ENCODE measurements at regions not wholly inside any gene's neighbourhood (a gene's known extent, or its start where the extent isn't known, plus 50 kb on each side); places are given as distances from the start of the nearest gene placed in this dataset.

DNA sequence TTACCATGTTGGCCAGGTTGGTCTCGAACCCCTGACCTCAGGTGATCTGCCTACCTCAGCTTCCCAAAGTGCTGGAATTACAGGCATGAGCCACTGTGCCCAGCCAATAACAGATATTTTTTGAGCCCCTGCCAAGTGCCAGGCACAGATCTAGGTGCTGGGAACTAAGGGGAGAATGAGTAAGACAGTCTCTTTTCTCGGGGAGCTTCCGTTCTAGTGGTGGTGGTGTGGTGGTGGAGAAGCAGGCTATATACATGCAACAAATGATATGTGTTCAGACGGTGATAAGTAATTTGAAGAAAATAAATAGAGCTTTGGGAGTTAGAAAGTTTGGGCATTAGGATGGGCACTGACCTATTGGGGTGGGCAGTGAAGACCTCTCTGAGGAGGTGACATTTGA is 76.7 kb upstream of the VKORC1L1 start:
- TF ChIP-seq, protein P1, sequence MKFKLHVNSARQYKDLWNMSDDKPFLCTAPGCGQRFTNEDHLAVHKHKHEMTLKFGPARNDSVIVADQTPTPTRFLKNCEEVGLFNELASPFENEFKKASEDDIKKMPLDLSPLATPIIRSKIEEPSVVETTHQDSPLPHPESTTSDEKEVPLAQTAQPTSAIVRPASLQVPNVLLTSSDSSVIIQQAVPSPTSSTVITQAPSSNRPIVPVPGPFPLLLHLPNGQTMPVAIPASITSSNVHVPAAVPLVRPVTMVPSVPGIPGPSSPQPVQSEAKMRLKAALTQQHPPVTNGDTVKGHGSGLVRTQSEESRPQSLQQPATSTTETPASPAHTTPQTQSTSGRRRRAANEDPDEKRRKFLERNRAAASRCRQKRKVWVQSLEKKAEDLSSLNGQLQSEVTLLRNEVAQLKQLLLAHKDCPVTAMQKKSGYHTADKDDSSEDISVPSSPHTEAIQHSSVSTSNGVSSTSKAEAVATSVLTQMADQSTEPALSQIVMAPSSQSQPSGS (IDR thresholded peaks at IDR 0.05; ENCODE audit: low read length), result no peak
- TF ChIP-seq RAD21 (IDR thresholded peaks at IDR 0.05 in 1 of 2, conservative IDR thresholded peaks at IDR 0.05 in 1 of 2; ENCODE audit: low read depth in 2 of 2, low read length in 2 of 2) (no peak), ASH2L (IDR thresholded peaks at IDR 0.05; ENCODE audit: low read length) (no peak), POLR2A (IDR thresholded peaks at IDR 0.05; ENCODE audit: control extremely low read depth in 1 of 2, low read depth in 2 of 2, low read length in 2 of 2) (no peak), HDAC6 (IDR thresholded peaks at IDR 0.05; ENCODE audit: low read depth, low read length) (no peak), JUND (IDR thresholded peaks at IDR 0.05; ENCODE audit: low read length) (no peak), PHF8 (conservative IDR thresholded peaks at IDR 0.05; ENCODE audit: low read depth, low read length) (no peak), SP1 (IDR thresholded peaks at IDR 0.05; ENCODE audit: low read depth, low read length) (no peak), EZH2 (IDR thresholded peaks at IDR 0.05; ENCODE audit: low read depth, low read length, severe bottlenecking) (no peak), POLR2AphosphoS5 (IDR thresholded peaks at IDR 0.05; ENCODE audit: low read depth, low read length) (no peak), CEBPB (IDR thresholded peaks at IDR 0.05; ENCODE audit: low read depth, low read length) (no peak), BRCA1 (IDR thresholded peaks at IDR 0.05; ENCODE audit: low read depth, low read length) (no peak)
- TF ChIP-seq, protein P2, sequence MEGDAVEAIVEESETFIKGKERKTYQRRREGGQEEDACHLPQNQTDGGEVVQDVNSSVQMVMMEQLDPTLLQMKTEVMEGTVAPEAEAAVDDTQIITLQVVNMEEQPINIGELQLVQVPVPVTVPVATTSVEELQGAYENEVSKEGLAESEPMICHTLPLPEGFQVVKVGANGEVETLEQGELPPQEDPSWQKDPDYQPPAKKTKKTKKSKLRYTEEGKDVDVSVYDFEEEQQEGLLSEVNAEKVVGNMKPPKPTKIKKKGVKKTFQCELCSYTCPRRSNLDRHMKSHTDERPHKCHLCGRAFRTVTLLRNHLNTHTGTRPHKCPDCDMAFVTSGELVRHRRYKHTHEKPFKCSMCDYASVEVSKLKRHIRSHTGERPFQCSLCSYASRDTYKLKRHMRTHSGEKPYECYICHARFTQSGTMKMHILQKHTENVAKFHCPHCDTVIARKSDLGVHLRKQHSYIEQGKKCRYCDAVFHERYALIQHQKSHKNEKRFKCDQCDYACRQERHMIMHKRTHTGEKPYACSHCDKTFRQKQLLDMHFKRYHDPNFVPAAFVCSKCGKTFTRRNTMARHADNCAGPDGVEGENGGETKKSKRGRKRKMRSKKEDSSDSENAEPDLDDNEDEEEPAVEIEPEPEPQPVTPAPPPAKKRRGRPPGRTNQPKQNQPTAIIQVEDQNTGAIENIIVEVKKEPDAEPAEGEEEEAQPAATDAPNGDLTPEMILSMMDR (IDR thresholded peaks at IDR 0.05; ENCODE audit: control extremely low read depth in 1 of 3, insufficient read depth in 1 of 3, low read depth in 1 of 3, low read length in 3 of 3), result no peak

All from H1 (cell line).